ENCODE measurements at regions not wholly inside any gene's neighbourhood (a gene's known extent, or its start where the extent isn't known, plus 50 kb on each side); places are given as distances from the start of the nearest gene placed in this dataset.

DNA sequence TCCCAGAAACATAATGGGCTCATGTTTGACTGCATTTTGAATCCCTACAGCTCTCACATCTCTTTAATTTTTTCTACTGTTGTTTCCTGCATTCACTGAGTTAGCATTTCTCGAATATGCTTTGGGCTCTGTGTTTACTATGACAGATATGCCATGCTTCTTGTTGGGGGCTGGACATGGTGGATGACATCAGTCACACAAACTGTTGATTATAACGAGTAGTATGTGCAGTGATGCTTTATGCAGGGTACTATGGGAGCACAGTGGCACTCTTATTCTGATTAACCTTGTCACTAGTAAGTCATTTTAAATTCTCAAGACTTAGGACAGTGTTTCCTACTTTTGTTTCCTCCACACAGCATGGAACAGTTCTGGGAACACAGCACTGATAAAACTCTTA is 295.4 kb upstream of the ZNF608 start:
- intact Hi-C loops (cut with DNase I, micrococcal nuclease) = no loop called here
- Histone ChIP-seq H3K27ac (ENCODE audit: low read depth in 1 of 2, low read length in 2 of 2) (no peak overlapping the region), H3K27me3 (ENCODE audit: control insufficient read depth in 1 of 2, insufficient read depth in 2 of 2, low read length in 2 of 2) (no peaks in the 10 kb centered on the region), H3K36me3 (ENCODE audit: insufficient read depth, low read length) (no peaks in the 10 kb centered on the region), H3K4me3 (ENCODE audit: low read length) (no peak overlapping the region), H3K4me1 (ENCODE audit: insufficient read depth, low read length) (no peaks in the 10 kb centered on the region), H3K9me3 (ENCODE audit: control insufficient read depth in 1 of 2, insufficient read depth in 1 of 2, low read length in 2 of 2) (peaks cover 0 to 5% of the 10 kb centered on the region in 2 experiments)
- ChIA-PET POLR2A (no interaction called here), CTCF (no interaction called here)
- Mint-ChIP-seq H3K4me3 (no peak overlapping the region), H3K4me1 (ENCODE audit: low read depth) (no peaks in the 10 kb centered on the region), H3K27ac (no peak overlapping the region), H3K36me3 (ENCODE audit: low read depth) (no peaks in the 10 kb centered on the region), H3K9me3 (no peaks in the 10 kb centered on the region), H3K27me3 (no peaks in the 10 kb centered on the region)
- DNase-seq (no peak), ATAC-seq (ENCODE audit: poor library complexity) (no peak)
- TF ChIP-seq, protein P1, sequence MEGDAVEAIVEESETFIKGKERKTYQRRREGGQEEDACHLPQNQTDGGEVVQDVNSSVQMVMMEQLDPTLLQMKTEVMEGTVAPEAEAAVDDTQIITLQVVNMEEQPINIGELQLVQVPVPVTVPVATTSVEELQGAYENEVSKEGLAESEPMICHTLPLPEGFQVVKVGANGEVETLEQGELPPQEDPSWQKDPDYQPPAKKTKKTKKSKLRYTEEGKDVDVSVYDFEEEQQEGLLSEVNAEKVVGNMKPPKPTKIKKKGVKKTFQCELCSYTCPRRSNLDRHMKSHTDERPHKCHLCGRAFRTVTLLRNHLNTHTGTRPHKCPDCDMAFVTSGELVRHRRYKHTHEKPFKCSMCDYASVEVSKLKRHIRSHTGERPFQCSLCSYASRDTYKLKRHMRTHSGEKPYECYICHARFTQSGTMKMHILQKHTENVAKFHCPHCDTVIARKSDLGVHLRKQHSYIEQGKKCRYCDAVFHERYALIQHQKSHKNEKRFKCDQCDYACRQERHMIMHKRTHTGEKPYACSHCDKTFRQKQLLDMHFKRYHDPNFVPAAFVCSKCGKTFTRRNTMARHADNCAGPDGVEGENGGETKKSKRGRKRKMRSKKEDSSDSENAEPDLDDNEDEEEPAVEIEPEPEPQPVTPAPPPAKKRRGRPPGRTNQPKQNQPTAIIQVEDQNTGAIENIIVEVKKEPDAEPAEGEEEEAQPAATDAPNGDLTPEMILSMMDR (IDR thresholded peaks at IDR 0.05) = no peak

DNA sequence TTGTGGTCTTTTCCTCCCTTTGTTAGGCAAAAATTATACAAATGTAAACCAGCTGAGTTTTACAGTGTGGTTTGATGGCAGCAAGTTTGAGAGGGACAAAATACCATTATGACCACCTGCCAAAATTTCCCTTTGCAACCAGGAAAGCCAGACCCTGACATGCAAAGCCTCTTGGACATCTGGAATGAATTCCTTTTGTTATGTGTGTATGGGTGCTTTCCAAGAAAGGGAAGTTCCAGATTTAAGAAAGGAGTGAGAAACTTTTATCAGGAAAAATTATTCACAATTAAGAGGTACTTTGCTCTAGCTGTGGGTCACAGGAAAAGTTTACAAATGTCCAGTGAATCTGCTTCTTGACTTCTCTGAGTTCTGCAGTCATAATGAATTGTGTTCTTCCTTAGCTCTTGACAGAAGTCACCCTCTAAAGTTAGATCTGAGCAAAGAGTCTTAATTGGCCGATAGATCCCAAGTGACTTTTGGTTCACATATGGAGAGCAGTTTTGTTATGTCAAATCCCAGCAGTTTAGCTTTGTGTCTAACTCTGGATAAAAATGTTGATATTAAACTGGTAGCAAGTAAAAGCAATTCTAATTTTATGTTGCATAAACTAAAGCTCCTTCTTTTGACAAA is 295.9 kb upstream of the ZNF608 start:
- ChIA-PET POLR2A (no interaction called here), CTCF (no interaction called here)
- Mint-ChIP-seq H3K27me3 (no peaks in the 10 kb centered on the region), H3K4me1 (ENCODE audit: low read depth) (no peaks in the 10 kb centered on the region), H3K36me3 (ENCODE audit: low read depth) (no peaks in the 10 kb centered on the region), H3K27ac (no peak overlapping the region), H3K9me3 (no peaks in the 10 kb centered on the region), H3K4me3 (no peak overlapping the region)
- no peak overlapping the region for H3K4me3 ChIP-seq (ENCODE audit: low read length)
- DNase-seq (no peak), ATAC-seq (ENCODE audit: poor library complexity) (no peak)
- no peak overlapping the region for H3K27ac ChIP-seq (ENCODE audit: low read depth in 1 of 2, low read length in 2 of 2)
- TF ChIP-seq, protein P1 (IDR thresholded peaks at IDR 0.05) = no peak
- no peaks in the 10 kb centered on the region for H3K36me3 ChIP-seq (ENCODE audit: insufficient read depth, low read length)
- peaks cover 0 to 5% of the 10 kb centered on the region in 2 experiments for H3K9me3 ChIP-seq (ENCODE audit: control insufficient read depth in 1 of 2, insufficient read depth in 1 of 2, low read length in 2 of 2)
- no peaks in the 10 kb centered on the region for H3K27me3 ChIP-seq (ENCODE audit: control insufficient read depth in 1 of 2, insufficient read depth in 2 of 2, low read length in 2 of 2)
- H3K4me1 ChIP-seq (ENCODE audit: insufficient read depth, low read length) = no peaks in the 10 kb centered on the region
- intact Hi-C loops (cut with DNase I, micrococcal nuclease) = no loop called here

DNA sequence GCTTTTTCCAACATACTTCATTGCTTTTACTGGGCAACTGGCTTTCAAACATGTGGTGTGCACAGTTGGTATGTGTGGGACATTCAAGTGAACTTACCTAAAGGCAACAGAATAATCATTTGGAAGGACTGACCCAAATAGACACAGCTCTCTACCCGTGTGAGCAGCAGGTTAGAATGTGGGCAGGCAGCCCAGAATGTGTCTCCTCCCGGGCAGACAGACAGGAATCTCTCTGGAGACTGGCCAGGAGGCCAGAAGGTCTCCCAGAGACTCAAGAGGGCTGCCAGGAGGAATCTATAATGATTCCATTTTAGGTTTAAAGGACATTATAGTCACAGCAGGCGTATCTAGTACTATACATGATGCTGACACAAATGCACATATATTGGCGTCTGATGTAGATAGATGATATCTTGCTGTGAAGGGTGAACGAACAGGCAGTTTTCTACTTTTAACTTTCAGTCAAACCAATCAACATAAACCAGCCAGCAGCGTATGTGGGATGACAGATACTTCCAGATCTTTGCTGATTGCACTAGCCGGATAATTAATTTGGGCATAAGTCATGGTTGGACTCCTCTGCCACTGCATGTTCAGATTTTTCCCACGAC is 297.4 kb upstream of the ZNF608 start:
- Mint-ChIP-seq H3K4me1 (ENCODE audit: low read depth) (no peaks in the 10 kb centered on the region), H3K27me3 (no peaks in the 10 kb centered on the region), H3K27ac (no peak overlapping the region), H3K36me3 (ENCODE audit: low read depth) (no peaks in the 10 kb centered on the region), H3K4me3 (no peak overlapping the region), H3K9me3 (no peaks in the 10 kb centered on the region)
- POLR2A ChIA-PET = no interaction called here
- Histone ChIP-seq H3K36me3 (ENCODE audit: insufficient read depth, low read length) (no peaks in the 10 kb centered on the region), H3K9me3 (ENCODE audit: control insufficient read depth in 1 of 2, insufficient read depth in 1 of 2, low read length in 2 of 2) (peaks cover 0 to 5% of the 10 kb centered on the region in 2 experiments), H3K27ac (ENCODE audit: low read depth in 1 of 2, low read length in 2 of 2) (no peak overlapping the region), H3K4me1 (ENCODE audit: insufficient read depth, low read length) (no peaks in the 10 kb centered on the region), H3K4me3 (ENCODE audit: low read length) (no peak overlapping the region), H3K27me3 (ENCODE audit: control insufficient read depth in 1 of 2, insufficient read depth in 2 of 2, low read length in 2 of 2) (no peaks in the 10 kb centered on the region)
- TF ChIP-seq, protein P1 (IDR thresholded peaks at IDR 0.05) = no peak
- CTCF ChIA-PET = no interaction called here
- intact Hi-C loops (cut with DNase I, micrococcal nuclease) = no loop called here
- DNase-seq (no peak), ATAC-seq (ENCODE audit: poor library complexity) (no peak)

All from CD4-positive, alpha-beta T cell (primary cell).